ENCODE measurements at regions not wholly inside any gene's neighbourhood (a gene's known extent, or its start where the extent isn't known, plus 50 kb on each side); places are given as distances from the start of the nearest gene placed in this dataset.

DNA sequence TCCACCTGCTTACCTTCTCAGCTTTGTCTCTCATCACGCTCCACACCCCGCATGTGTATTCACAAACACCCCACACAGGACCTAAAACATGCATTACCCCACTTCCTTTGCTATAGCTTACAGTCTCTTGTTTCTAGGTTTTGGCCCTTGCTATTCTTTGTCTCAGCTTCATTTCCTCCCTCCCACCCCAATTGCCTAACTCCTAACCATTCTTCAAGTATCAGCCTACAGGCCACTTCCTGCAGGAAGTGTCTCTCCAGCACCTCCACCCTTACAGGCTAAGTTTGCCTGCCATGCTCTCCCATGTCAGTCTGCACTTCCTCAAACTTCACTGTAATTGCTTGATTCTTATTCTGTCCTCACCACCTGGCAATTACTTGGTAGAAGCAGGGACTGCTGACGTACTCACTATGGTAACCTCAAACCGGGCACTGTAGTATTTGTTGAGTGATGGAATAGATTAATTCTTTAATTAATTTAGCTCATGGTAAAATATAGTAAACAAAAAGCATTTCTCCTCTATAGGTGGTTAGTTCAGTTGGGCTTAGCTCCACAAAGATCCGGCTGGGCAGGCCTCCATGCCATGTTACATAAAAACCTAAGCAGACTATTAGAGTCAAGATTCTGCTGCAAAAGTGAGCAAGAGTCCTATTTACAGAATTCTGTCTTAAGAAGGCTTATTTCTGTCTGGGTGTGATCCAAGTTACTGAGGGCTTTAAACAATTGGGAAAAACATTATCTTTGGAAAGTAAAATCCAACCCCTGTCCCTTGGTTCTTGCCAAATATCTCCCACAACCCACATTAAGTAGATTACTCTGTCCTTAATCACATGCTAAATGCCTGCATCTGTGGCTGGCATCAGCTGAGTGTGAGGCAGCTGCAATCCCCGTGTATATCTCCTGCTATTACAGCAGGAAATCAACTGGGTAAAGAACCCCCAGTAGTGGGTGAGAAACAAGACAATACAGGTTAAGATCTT, 124.7 kb upstream of the CPEB2 start:
- peak; percentile 33 to 63 for ATAC-seq
- peak overlapping the region; percentile 4 to 85 (median 70) for H3K27ac Mint-ChIP-seq
- H3K9me3 Mint-ChIP-seq, result peaks cover 0 to 4% (median 0%) of the 10 kb centered on the region in 9 donors
- DNase-seq, result peak in 3 of 10 donors; percentile 6 to 11 (median 11)
- peak overlapping the region in 7 of 10 donors; percentile 6 to 67 (median 27) for H3K4me3 Mint-ChIP-seq
- peaks cover 12 to 35% (median 25%) of the 10 kb centered on the region in 4 donors for H3K4me1 Mint-ChIP-seq
- H3K27me3 Mint-ChIP-seq, result no peaks in the 10 kb centered on the region
- no peaks in the 10 kb centered on the region for H3K36me3 Mint-ChIP-seq
- POLR2A ChIA-PET, result no interaction called here

DNA sequence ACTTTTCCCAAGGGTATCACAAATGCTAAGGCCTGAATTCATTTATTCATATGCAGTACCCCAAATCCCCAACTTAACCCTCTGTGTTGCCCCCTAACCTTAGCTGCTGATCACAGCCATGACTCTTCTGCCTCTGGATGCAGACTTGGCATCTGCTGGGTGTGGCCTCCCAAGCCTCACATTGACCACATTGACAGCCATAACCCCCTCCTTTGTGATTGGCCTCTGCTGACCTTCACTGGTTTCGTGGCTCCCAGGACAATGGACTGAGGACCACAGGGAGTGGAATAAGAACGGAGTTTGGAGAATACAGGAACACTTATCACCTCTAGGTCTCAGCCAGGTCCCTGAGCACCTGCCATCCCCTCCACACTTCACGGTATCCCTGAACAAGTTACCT, 123.6 kb upstream of the CPEB2 start:
- ATAC-seq (no peak), DNase-seq (no peak)
- Mint-ChIP-seq H3K27ac (peak overlapping the region in 3 of 10 donors; percentile 7 to 65 (median 60)), H3K36me3 (no peaks in the 10 kb centered on the region), H3K4me1 (peaks cover 12 to 35% (median 25%) of the 10 kb centered on the region in 4 donors), H3K9me3 (peaks cover 0 to 4% (median 0%) of the 10 kb centered on the region in 9 donors), H3K4me3 (no peak overlapping the region), H3K27me3 (no peaks in the 10 kb centered on the region)
- POLR2A ChIA-PET, result no interaction called here

DNA sequence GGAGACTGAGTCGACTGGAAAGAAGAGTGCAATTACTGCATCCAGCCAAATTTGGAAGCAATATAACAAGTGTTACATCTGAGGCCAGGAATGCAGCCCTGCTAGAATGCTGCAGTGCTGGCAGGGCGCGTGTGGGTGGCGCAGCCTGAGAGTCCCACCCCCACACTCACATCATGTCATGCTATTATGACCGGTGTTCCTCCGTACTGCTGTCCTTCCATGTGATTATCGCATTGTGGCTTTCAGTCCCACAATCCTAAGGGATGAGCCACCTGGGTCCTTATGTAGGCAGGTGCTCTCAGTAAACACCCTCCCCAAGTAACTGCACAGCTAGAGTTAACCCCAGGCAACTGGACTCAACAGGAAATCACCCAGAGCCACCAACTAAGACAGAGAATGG, 122.6 kb upstream of the CPEB2 start:
- H3K27me3 Mint-ChIP-seq, result peaks cover 0 to 3% (median 0%) of the 10 kb centered on the region in 5 donors
- H3K9me3 Mint-ChIP-seq, result peaks cover 0 to 4% (median 0%) of the 10 kb centered on the region in 9 donors
- ATAC-seq (no peak), DNase-seq (no peak)
- no peak overlapping the region for H3K4me3 Mint-ChIP-seq
- peaks cover 12 to 34% (median 25%) of the 10 kb centered on the region in 4 donors for H3K4me1 Mint-ChIP-seq
- H3K36me3 Mint-ChIP-seq, result no peaks in the 10 kb centered on the region
- no peak overlapping the region for H3K27ac Mint-ChIP-seq
- POLR2A ChIA-PET, result no interaction called here

DNA sequence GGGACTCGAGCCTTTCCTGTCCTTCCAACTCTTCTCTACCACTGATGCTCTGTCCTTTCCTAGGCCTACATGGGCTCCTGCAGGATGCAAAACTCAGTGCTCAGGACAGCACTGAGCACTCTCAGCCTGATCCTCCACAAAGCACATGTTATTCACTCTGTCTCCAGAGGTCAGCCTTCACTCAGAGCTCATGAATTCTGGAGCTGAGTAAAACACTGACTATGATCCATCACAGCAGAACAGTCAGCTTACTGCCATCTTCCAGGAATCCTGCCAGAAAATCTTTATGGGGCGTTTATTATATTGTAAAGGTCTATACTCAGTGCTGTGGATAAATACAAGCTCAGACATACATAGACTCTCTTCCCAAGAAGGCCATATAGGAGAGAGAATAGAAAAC, 121.5 kb upstream of the CPEB2 start:
- peaks cover 0 to 3% (median 0%) of the 10 kb centered on the region in 5 donors for H3K27me3 Mint-ChIP-seq
- no peak overlapping the region for H3K27ac Mint-ChIP-seq
- DNase-seq, result no peak
- no peak overlapping the region for H3K4me3 Mint-ChIP-seq
- peaks cover 11 to 25% (median 20%) of the 10 kb centered on the region in 4 donors for H3K4me1 Mint-ChIP-seq
- peaks cover 0 to 2% (median 0%) of the 10 kb centered on the region in 9 donors for H3K9me3 Mint-ChIP-seq
- H3K36me3 Mint-ChIP-seq, result no peaks in the 10 kb centered on the region
- ATAC-seq, result no peak
- POLR2A ChIA-PET, result no interaction called here

DNA sequence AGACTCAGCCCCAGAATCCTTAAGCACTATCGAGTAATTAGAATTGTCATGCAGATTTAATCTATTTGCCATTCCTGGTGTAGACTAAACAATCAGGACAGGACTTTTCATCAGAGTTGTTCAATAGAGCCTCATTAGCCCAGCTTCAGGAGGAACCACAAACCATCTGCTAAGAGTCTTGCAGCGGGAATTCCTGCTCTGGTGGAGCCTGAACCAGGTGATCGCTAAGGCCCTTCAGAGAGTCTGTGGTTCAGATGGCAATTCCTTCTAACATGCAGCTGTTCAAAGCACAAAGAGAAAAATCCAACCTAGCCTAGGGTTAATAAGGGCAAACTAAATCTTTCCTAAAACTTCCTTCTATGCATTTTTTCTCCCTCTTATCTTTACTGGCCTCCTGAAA, 119.1 kb upstream of the CPEB2 start:
- Mint-ChIP-seq H3K4me1 (peaks cover 0 to 2% (median 0%) of the 10 kb centered on the region in 4 donors), H3K36me3 (no peaks in the 10 kb centered on the region), H3K4me3 (no peak overlapping the region), H3K9me3 (no peaks in the 10 kb centered on the region), H3K27me3 (peaks cover 0 to 3% (median 0%) of the 10 kb centered on the region in 5 donors), H3K27ac (no peak overlapping the region)
- no peak for ATAC-seq
- DNase-seq, result no peak
- POLR2A ChIA-PET, result no interaction called here

DNA sequence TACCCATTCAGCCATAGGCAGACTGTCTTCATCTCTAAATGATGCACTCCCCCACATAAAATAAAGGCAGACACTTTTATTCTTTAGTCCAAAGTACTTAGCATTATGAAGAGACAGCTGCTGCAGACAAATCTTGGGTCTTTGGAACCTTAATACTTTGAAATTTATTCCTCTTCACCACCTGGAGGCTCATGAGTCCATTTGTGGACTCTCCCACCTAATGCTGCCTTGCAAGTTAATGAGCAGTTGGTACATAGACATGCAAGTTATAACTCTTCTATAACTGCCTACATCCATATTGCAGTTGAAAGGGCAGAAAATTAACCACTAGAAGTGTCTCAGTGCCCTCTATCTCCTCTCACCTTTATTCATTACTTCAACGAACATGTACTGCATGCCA, 118.6 kb upstream of the CPEB2 start:
- Mint-ChIP-seq H3K27ac (no peak overlapping the region), H3K4me1 (no peaks in the 10 kb centered on the region), H3K4me3 (no peak overlapping the region), H3K36me3 (no peaks in the 10 kb centered on the region), H3K9me3 (no peaks in the 10 kb centered on the region), H3K27me3 (peaks cover 0 to 3% (median 0%) of the 10 kb centered on the region in 5 donors)
- POLR2A ChIA-PET, result no interaction called here
- no peak for DNase-seq
- no peak for ATAC-seq

DNA sequence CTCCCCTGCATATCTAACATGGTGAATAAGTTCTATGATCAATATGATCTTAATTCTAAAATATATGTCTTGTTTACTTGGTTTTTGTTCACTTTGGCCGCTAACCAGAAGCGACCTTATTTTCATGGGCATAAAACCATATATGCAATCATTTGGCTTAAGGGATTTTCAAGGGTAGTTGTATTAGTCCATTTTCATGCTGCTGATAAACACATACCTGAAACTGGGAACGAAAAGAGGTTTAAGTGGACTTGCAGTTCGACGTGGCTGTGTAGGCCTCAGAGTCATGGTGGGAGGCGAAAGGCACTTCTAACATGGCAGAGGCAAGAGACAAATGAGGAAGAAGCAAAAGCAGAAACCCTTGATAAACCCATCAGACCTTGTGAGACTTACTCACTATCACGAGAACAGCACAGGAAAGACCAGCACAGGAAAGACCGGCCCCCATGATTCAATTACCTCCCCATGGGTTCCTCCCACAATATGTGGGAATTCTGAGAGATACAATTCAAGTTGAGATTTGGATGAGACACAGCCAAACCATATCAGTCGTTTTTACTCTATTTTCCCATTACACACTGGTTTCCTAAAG, 114.3 kb upstream of the CPEB2 start:
- DNase-seq, result no peak
- Mint-ChIP-seq H3K4me1 (no peaks in the 10 kb centered on the region), H3K9me3 (peaks cover 0 to 2% (median 0%) of the 10 kb centered on the region in 9 donors), H3K27me3 (peaks cover 0 to 3% (median 0%) of the 10 kb centered on the region in 5 donors), H3K36me3 (no peaks in the 10 kb centered on the region), H3K27ac (no peak overlapping the region), H3K4me3 (no peak overlapping the region)
- no peak for ATAC-seq
- POLR2A ChIA-PET, result no interaction called here

DNA sequence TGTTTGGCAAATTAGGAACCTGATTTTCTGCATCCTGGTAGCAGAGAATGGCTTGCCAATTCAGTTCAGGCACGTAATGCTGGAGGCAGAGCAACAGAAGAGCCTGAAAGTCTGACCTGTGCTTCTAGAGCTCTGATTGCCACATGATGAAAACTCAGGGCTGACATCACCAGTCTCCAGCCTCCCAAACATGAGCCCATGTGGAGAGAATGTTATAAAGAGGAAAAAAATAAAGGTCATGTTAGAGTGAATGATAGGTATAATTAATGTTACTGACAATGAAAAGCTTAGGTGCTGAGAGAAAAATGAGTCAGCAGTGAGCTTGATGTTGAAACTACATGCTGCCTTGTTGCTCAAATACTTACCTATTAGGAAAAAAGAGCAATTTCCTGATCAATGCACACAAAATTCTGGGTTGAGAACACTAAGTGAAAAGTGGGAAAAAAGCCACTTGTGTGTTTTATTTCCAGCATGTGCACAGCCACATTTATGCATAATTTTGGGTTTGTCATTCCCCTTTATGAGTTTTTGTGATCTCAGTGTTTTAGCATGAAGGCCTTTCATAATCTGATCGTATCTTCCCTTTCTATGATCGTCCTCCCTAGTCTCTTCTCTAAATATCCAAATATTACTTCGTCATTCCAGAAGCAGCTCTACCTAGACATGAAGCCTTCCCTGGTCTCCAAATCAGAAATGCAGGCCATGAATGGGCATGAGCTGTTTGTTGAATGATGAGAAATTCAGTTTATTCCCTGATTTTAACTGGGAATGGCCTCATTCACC, 113.3 kb upstream of the CPEB2 start:
- Mint-ChIP-seq H3K36me3 (no peaks in the 10 kb centered on the region), H3K27ac (no peak overlapping the region), H3K27me3 (peaks cover 0 to 3% (median 0%) of the 10 kb centered on the region in 5 donors), H3K4me3 (no peak overlapping the region), H3K4me1 (no peaks in the 10 kb centered on the region), H3K9me3 (peaks cover 0 to 2% (median 0%) of the 10 kb centered on the region in 9 donors)
- DNase-seq (no peak), ATAC-seq (no peak)
- POLR2A ChIA-PET, result no interaction called here

DNA sequence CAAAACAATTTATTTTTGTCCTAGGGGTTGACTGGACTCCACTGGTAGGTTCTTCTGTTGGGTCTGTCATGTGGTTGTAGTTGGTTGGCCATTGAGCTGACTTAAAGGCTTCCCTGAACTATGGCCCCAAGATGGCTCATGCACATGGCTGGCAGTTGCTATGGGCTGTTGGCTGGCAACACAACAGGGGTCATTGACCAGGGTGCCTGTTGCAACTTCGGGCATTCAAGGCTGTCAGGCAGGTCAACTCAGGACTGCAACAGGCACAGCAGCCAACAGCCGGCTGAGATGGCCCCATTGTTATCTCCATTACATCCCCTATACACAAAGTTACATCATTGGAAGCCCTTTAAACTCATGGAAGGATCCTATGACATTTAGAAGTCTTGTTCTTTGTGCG, 109.7 kb upstream of the CPEB2 start:
- H3K27ac Mint-ChIP-seq, result no peak overlapping the region
- peaks cover 0 to 9% (median 0%) of the 10 kb centered on the region in 5 donors for H3K27me3 Mint-ChIP-seq
- POLR2A ChIA-PET, result no interaction called here
- DNase-seq, result no peak
- H3K4me3 Mint-ChIP-seq, result no peak overlapping the region
- ATAC-seq, result no peak
- H3K9me3 Mint-ChIP-seq, result peaks cover 0 to 2% (median 0%) of the 10 kb centered on the region in 9 donors
- no peaks in the 10 kb centered on the region for H3K36me3 Mint-ChIP-seq
- H3K4me1 Mint-ChIP-seq, result no peaks in the 10 kb centered on the region

DNA sequence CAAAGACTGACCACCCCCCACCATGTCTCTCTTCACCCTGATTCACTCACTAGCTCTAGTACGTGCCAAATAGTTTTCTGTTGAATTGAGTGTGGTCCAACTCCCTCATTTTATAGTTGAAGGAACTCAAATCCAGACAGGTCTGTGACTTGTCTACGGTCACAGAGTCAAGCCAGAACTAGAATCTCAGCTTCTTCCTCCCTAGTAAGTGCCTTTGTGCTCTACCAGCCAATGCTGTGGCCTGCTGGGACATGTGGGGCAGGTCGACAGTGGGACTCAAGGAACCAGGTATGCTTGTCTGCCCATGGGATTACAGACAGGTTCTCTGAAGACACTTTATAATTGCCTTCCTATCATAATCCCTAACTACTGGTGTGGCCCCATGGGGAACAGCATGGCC, 108.6 kb upstream of the CPEB2 start:
- H3K4me3 Mint-ChIP-seq, result no peak overlapping the region
- no peak overlapping the region for H3K27ac Mint-ChIP-seq
- POLR2A ChIA-PET, result no interaction called here
- DNase-seq, result no peak
- H3K27me3 Mint-ChIP-seq, result peaks cover 0 to 15% (median 2%) of the 10 kb centered on the region in 5 donors
- ATAC-seq, result no peak
- H3K36me3 Mint-ChIP-seq, result no peaks in the 10 kb centered on the region
- peaks cover 0 to 2% (median 0%) of the 10 kb centered on the region in 9 donors for H3K9me3 Mint-ChIP-seq
- H3K4me1 Mint-ChIP-seq, result no peaks in the 10 kb centered on the region

DNA sequence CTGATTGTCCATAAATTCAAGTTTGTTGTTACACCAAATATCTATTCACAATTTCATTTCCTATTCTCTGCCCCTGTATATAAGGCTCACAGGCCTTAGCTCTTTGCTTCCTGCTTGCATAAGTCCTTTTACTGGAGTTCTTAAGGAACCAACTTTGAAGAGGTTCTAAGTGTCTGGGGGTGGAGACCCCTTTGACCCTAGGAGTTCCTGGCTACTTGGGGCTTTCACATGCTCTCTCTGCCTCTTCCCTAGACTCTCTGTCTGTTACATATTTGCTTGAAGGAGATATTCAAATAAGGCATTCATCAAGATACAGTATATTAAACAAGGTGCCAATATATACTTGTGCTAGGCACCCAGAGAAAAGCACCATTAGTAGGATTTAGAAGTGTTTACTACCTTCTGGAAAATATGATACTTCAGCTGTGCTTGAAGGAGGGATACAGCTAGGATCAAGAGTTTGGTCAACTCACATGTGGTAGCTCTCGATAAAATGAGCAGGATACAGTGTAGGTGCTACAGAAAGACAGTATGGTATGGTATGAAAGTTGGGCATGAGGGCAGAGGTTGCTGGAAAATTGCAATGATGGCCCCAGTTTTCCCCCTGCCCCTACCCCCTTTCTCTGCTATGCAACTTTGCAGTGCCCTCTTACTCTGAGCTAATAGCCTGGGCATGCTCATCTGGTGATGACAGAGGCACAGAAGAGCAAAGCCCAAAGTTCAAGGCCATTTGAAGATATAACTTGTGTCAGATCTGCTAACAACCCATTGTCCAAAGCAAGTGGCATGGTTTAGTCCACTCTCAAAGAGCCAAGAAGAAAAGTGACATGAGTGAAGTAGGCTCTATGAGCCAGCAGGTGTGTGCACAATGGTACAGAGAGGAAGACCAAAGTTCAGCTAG, 107.6 kb upstream of the CPEB2 start:
- Mint-ChIP-seq H3K36me3 (no peaks in the 10 kb centered on the region), H3K27ac (no peak overlapping the region), H3K9me3 (peaks cover 0 to 2% (median 0%) of the 10 kb centered on the region in 9 donors), H3K27me3 (peaks cover 0 to 15% (median 2%) of the 10 kb centered on the region in 5 donors), H3K4me1 (no peaks in the 10 kb centered on the region), H3K4me3 (no peak overlapping the region)
- no peak for ATAC-seq
- no peak for DNase-seq
- POLR2A ChIA-PET, result interaction anchor here (0.6 kb wide), 1 partner anchor 1134 kb away, joined by 4 read pairs; no protein-coding TSS in a partner anchor

DNA sequence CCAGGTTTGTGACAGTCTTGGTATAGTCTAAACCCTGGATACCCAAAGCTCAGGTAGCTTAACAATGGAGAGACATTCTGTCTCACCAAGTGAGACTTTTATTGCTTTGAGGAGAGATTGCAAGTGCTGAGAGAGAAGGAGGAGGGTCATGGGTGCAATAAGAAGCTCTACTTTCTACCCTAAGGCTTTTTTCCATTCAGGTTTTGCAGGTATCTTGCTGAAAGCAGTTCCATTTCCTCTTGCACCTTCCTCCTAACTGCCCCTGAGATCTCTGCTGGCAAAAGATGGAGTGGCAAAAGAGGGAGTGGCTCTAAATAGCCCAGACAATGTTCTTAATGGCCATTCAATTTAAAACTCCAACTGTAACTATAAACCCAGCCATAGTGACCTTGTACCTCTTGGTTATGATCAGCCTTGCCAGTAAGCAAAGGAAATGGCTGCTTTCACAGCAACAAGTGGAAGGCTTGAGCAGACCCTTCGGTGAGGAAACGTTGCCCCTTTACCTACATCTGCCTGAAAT, 105.6 kb upstream of the CPEB2 start:
- Mint-ChIP-seq H3K27ac (no peak overlapping the region), H3K4me3 (no peak overlapping the region), H3K36me3 (no peaks in the 10 kb centered on the region), H3K27me3 (peaks cover 0 to 15% (median 6%) of the 10 kb centered on the region in 5 donors), H3K4me1 (no peaks in the 10 kb centered on the region), H3K9me3 (no peaks in the 10 kb centered on the region)
- ATAC-seq (no peak), DNase-seq (no peak)
- POLR2A ChIA-PET, result no interaction called here

Measured in naive thymus-derived CD8-positive, alpha-beta T cell (primary cell).